MM.1S (cell line): ENCODE measurements at regions not wholly inside any gene's neighbourhood (a gene's known extent, or its start where the extent isn't known, plus 50 kb on each side); places are given as distances from the start of the nearest gene placed in this dataset.

Experiments
- DNase-seq: peaks from one replicate; pipeline ENCODE4 v3.0.0-alpha.2; 2015
- H2AFZ ChIP-seq: fragments of 300-600 bp; sonication (generic); 2 replicates; pipeline ENCODE4 v1.6.0; 2016; ENCODE audit warnings: antibody characterized with exemption, low read length
- H3F3A ChIP-seq: fragments of 300-600 bp; sonication (generic); 2 replicates; pipeline ENCODE4 v1.6.1; 2016; ENCODE audit warnings: mild to moderate bottlenecking, antibody characterized with exemption, low read length, moderate library complexity, mixed read lengths; ENCODE audit not compliant: insufficient read depth
- H3K27ac ChIP-seq: fragments of 300-600 bp; sonication (generic); 2 replicates; pipeline ENCODE4 v1.5.1; 2016; ENCODE audit warnings: mild to moderate bottlenecking, low read length
- H3K27me3 ChIP-seq: fragments of 300-600 bp; sonication (generic); replicated peaks from 2 replicates; pipeline ENCODE4 v1.6.0; 2016; ENCODE audit warnings: low read length; ENCODE audit not compliant: insufficient read depth
- H3K36me3 ChIP-seq: fragments of 300-600 bp; sonication (generic); replicated peaks from 2 replicates; pipeline ENCODE4 v1.6.1; 2016; ENCODE audit warnings: mild to moderate bottlenecking, low read length, mixed read lengths; ENCODE audit not compliant: insufficient read depth
- H3K4me1 ChIP-seq: fragments of 300-600 bp; sonication (generic); 2 replicates; pipeline ENCODE4 v1.6.1; 2016; ENCODE audit warnings: low read length, mixed read lengths
- H3K4me2 ChIP-seq: fragments of 300-600 bp; sonication (generic); 2 replicates; pipeline ENCODE4 v1.6.0; 2016; ENCODE audit warnings: low read depth, low read length
- H3K4me3 ChIP-seq: fragments of 300-600 bp; sonication (generic); 2 replicates; pipeline ENCODE4 v1.5.1; 2016; ENCODE audit warnings: low read length, mixed read lengths
- H3K79me2 ChIP-seq: fragments of 300-600 bp; sonication (generic); 2 replicates; pipeline ENCODE4 v1.6.1; 2016; ENCODE audit warnings: mixed run types, low read length, mixed read lengths
- H3K9ac ChIP-seq: fragments of 300-600 bp; sonication (generic); 2 replicates; pipeline ENCODE4 v1.6.1; 2016; ENCODE audit warnings: low read length, mixed read lengths
- H3K9me2 ChIP-seq: fragments of 300-600 bp; sonication (generic); replicated peaks from 2 replicates; pipeline ENCODE4 v1.6.1; 2016; ENCODE audit warnings: mild to moderate bottlenecking, low read length, mixed read lengths; ENCODE audit not compliant: insufficient read depth
- H3K9me3 ChIP-seq: fragments of 300-600 bp; sonication (generic); replicated peaks from 2 replicates; pipeline ENCODE4 v1.6.1; 2016; ENCODE audit warnings: mild to moderate bottlenecking, low read length, mixed read lengths; ENCODE audit not compliant: insufficient read depth
- H4K20me1 ChIP-seq: fragments of 300-600 bp; sonication (generic); 2 replicates; pipeline ENCODE4 v1.6.1; 2016; ENCODE audit warnings: mild to moderate bottlenecking, low read length, moderate library complexity, mixed read lengths; ENCODE audit not compliant: insufficient read depth
- EZH2 ChIP-seq: fragments of 300-600 bp; sonication (generic); optimal IDR thresholded peaks from 2 replicates; pipeline ENCODE3; 2017; ENCODE audit warnings: low read depth, mild to moderate bottlenecking, antibody characterized with exemption, low read length, mixed read lengths
- EZH2phosphoT487 ChIP-seq: fragments of 300-600 bp; sonication (generic); IDR thresholded peaks from 2 replicates; pipeline ENCODE4 v1.6.1; 2018; ENCODE audit warnings: antibody characterized with exemption, low read length
- TF ChIP-seq, protein P1 (sequence below): fragments of 300-600 bp; sonication (generic); IDR thresholded peaks from 2 replicates; pipeline ENCODE4 v1.5.1; 2016; ENCODE audit warnings: antibody characterized with exemption, low read length, mixed read lengths

DNA sequence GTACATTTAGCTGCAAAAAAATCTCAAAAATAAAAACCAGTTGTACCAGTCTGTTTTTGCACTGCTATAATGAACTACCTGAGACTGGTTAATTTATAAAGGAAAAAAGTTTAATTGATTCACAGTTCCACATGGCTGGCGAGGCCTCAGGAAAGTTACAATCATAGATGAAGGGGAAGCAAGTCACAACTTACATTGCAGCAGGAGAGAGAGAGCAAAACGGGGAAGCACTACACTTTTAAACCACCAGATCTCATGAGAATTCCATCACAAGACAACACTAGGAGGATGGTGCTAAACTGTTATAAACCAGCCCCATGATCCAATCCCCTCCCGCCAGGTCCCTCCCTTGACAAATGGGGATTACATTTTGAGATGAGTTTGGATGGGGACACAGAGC is 186.0 kb downstream of the TMTC3 start:
- TF ChIP-seq, protein P1, sequence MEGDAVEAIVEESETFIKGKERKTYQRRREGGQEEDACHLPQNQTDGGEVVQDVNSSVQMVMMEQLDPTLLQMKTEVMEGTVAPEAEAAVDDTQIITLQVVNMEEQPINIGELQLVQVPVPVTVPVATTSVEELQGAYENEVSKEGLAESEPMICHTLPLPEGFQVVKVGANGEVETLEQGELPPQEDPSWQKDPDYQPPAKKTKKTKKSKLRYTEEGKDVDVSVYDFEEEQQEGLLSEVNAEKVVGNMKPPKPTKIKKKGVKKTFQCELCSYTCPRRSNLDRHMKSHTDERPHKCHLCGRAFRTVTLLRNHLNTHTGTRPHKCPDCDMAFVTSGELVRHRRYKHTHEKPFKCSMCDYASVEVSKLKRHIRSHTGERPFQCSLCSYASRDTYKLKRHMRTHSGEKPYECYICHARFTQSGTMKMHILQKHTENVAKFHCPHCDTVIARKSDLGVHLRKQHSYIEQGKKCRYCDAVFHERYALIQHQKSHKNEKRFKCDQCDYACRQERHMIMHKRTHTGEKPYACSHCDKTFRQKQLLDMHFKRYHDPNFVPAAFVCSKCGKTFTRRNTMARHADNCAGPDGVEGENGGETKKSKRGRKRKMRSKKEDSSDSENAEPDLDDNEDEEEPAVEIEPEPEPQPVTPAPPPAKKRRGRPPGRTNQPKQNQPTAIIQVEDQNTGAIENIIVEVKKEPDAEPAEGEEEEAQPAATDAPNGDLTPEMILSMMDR, result no peak
- Histone ChIP-seq H3K4me2 (no peak overlapping the region), H3F3A (no peaks in the 10 kb centered on the region), H3K79me2 (no peaks in the 10 kb centered on the region), H3K9me2 (no peaks in the 10 kb centered on the region), H2AFZ (no peak overlapping the region), H3K4me1 (0 out of 2 replicates have a peak, but pooled peaks cover 1% of the 10 kb centered on the region), H3K36me3 (no peaks in the 10 kb centered on the region), H3K27me3 (no peaks in the 10 kb centered on the region), H3K4me3 (no peak overlapping the region), H3K9me3 (no peaks in the 10 kb centered on the region), H3K9ac (no peak overlapping the region), H4K20me1 (no peaks in the 10 kb centered on the region), H3K27ac (no peak overlapping the region)
- DNase-seq, result no peak

DNA sequence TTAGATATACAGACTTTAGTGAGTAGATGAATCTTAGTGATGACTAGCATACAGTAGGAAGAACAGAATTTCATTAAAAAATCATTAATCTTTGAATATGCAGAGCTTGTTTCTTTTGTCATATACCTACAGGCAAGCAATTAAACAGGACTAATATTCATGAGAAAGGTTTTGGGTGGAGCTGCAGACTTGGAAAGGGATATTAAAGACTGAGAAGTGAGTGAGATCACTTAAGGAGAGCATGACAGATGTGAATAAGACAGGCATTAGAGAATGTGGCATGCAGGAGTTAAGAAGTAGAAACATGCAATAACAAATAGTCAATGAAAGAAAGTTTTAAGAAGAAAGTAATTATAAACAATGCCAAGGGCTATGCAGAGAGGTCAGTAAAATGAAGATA is 187.7 kb downstream of the TMTC3 start:
- Histone ChIP-seq H4K20me1 (no peaks in the 10 kb centered on the region), H3K4me1 (peaks cover 13% of the 10 kb centered on the region), H3K9me2 (no peaks in the 10 kb centered on the region), H3K9me3 (no peaks in the 10 kb centered on the region), H3K4me3 (no peak overlapping the region), H3K79me2 (no peaks in the 10 kb centered on the region), H2AFZ (no peak overlapping the region), H3F3A (peaks cover 14% of the 10 kb centered on the region), H3K4me2 (no peak overlapping the region), H3K36me3 (no peaks in the 10 kb centered on the region), H3K27me3 (no peaks in the 10 kb centered on the region), H3K27ac (no peak overlapping the region), H3K9ac (no peak overlapping the region)
- TF ChIP-seq, protein P1, result no peak
- TF ChIP-seq EZH2 (no peak), EZH2phosphoT487 (no peak)
- no peak for DNase-seq

DNA sequence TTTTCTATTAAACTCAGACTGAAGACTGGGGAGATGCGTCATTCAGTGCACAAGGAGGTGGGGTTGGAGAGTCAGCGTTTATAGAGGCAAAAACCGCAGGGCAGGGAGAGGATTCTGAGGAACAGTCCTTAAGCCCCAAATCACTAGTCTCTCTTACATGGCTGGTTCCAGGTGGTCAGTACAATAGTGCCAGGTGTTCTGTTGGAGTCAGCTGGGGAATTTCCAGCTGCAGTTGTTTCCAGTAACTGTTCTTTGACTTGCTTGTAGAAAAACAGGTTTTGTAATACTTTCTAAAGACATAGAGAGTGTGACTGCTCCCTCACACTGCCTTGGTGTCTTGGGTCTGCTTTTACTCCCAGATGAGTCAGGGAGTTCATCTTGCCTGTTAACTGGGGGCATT is 192.2 kb downstream of the TMTC3 start:
- Histone ChIP-seq H3K79me2 (no peaks in the 10 kb centered on the region), H3F3A (peaks cover 18% of the 10 kb centered on the region), H4K20me1 (no peaks in the 10 kb centered on the region), H3K27ac (peak overlapping the region; percentile 64), H2AFZ (no peak overlapping the region), H3K9me2 (no peaks in the 10 kb centered on the region), H3K4me1 (peaks cover 23% of the 10 kb centered on the region), H3K27me3 (no peaks in the 10 kb centered on the region), H3K9me3 (no peaks in the 10 kb centered on the region), H3K4me2 (peak overlapping the region; percentile 31), H3K36me3 (no peaks in the 10 kb centered on the region), H3K4me3 (peak overlapping the region; percentile 6; the same call in 1 of the 2 replicates), H3K9ac (peak overlapping the region; percentile 17; the same call in 1 of the 2 replicates)
- TF ChIP-seq EZH2, result no peak
- TF ChIP-seq, protein P1, result no peak
- no peak for TF ChIP-seq EZH2phosphoT487
- DNase-seq, result peak; percentile 94
